ELF-1 (cell line): ENCODE measurements at regions not wholly inside any gene's neighbourhood (a gene's known extent, or its start where the extent isn't known, plus 50 kb on each side); places are given as distances from the start of the nearest gene placed in this dataset.
A peak's percentile ranks its signal among the peaks of the same experiment; 100 is the strongest.
"Not testable (repeated sequence)": the region's sequence is repeated elsewhere in the genome, so short reads cannot be mapped to it uniquely, and the experiment has no call there.

Source experiments
- DNase-seq: peaks from one replicate; pipeline ENCODE4 v3.0.0-alpha.2; 2016; ENCODE audit warnings: low read depth, low spot score

GRCh38 chr15:38743147-38743546, 178.5 kb upstream of the RASGRP1 start:
- DNase-seq = no peak

DNA sequence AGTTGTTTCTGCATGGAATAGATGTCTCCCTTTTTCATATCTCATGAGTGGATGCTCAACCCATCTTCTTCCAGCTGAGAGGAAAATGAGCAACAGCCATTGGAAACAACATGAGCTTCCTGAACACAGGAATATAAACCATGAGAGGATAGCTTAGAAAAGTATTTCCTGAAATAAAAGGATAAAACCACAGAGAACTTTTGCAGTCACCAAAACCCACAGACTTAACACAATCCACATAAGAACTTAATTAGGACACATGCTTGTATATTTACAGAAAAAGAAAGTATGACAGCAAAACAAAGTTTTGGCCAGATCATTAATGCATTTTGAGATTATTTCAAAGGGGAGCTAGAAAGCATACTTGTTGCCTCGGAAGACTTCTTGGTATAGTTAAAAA, 180.5 kb upstream of the RASGRP1 start:
- no peak for DNase-seq

DNA sequence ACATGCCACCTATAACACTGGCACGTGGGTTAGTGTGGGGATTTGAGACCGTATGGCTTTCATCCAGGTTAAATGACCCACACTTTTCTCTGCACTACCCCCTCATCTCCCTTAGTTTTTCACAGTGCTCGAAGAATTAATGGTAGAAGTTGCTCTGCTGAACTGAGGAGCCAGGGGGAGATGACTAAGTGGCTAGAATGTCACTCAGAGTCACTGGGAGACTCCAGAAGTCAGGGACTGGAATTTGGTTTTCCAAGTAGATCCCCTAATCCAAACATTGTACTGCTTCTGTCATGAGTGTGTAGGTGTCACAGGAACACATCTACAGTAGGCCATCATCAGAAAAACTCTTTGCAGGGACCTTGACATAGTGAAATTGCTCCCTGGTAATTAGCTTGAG, 181.0 kb upstream of the RASGRP1 start:
- DNase-seq = no peak

DNA sequence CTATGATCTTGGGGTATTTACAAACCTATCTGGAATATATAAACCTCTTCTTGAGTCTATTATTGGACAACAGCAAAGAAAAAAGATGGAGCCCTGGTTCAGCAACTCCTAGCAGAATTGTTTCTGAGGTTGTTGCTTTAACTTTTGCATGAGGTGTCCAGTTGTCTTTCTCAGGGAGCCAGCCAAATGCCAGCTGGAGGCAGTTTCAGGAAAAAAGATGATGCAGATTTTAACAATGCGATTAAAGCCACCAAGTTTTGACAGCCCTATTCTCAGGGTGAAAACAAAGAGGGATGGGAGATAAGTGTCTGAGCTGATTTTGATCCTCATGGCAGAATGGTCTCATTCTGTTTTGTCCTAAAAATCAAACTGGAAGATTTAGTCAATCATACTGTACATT, 181.6 kb upstream of the RASGRP1 start:
- DNase-seq = no peak

GRCh38 chr15:38748710-38749109, 184.1 kb upstream of the RASGRP1 start:
- no peak for DNase-seq

DNA sequence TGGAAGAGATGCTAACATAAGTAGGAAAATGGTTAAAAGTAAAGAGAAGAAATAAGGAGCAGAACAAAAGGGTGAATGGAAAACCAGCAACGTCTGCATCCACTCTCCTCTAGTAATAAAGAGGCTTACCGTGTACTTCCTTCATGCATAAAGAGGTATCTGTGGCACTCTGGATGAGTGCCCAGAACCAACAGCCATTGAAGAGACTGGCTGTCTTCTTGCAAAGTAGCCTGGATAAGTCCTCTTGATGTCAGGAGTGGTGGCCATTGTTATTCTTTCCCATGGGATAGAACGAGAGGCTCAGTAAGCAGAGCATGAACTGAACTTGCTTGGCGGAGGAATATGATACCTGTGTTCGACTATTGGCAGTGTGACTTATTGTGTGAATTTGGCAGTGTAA, 186.2 kb upstream of the RASGRP1 start:
- DNase-seq = no peak

- no peak for DNase-seq
Measured at GRCh38 chr15:38755718-38756117, 191.1 kb upstream of the RASGRP1 start.

GRCh38 chr15:38756441-38756840, 191.8 kb upstream of the RASGRP1 start:
- no peak for DNase-seq

- no peak for DNase-seq
Measured at GRCh38 chr15:38758043-38758442, 193.4 kb upstream of the RASGRP1 start.

GRCh38 chr15:38761681-38762080, 197.1 kb upstream of the RASGRP1 start:
- no peak for DNase-seq

GRCh38 chr15:38768970-38769369, 204.4 kb upstream of the RASGRP1 start:
- peak; percentile 16 for DNase-seq

DNA sequence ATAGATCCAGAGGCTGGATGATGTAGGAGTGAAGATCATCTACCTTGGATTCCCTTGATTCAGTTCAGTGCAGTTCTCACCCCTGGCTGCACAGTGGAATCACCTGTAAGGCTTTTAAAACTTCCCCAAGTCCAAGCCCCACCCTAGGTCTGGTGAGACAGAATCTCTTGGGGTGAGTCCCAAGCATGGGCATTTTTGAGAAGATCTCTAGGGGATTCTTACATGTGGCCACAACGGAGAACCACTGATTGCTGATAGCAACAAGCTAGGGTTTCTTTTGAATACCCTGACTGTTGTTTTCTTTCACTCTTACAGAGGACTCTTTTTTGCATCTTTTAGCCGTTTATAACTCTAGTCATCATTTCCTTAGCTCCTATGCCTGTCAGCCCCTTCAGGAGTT, 204.9 kb upstream of the RASGRP1 start:
- DNase-seq = no peak

GRCh38 chr15:38774076-38774475, 209.5 kb upstream of the RASGRP1 start:
- DNase-seq = not testable (repeated sequence)

DNA sequence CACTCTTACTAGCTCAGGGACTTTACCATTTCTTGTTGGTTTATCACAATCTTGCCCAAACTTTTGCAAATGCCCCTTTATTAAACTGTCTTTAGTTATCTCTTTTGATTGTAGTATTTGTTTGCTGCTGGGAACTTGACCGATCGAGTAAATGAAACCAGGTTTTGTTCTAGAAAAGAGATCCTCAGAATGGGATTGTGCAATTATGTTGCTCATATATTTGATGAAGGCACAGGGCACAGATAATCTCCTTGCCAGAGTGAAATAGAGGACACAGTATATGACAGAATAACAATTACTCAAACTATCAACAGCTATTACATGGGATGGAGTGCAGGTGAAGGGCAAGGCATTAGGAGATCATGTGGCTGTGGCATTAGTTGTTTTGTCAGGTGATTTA, 216.6 kb upstream of the RASGRP1 start:
- DNase-seq = no peak

GRCh38 chr15:38782156-38782555, 217.5 kb upstream of the RASGRP1 start:
- no peak for DNase-seq

DNA sequence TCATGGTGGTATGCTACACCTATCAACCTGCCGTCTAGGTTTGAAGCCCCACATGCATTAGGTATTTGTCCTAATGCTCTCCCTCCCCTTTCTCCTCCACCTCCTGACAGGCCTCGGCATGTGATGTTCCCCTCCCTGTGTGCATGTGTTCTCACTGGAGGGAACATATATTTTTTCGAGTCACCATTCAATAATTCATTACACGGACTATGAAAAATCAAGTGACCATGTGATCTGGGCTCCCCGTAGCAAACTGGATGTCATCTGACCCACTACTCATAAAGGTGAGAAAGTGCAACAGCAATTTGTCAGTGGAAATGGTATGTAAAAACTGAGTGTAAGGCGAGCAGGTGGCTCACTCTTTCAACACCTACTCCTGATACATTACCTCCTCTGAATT, 224.3 kb upstream of the RASGRP1 start:
- DNase-seq = no peak

GRCh38 chr15:38789566-38789965, 225.0 kb upstream of the RASGRP1 start:
- DNase-seq = no peak

DNA sequence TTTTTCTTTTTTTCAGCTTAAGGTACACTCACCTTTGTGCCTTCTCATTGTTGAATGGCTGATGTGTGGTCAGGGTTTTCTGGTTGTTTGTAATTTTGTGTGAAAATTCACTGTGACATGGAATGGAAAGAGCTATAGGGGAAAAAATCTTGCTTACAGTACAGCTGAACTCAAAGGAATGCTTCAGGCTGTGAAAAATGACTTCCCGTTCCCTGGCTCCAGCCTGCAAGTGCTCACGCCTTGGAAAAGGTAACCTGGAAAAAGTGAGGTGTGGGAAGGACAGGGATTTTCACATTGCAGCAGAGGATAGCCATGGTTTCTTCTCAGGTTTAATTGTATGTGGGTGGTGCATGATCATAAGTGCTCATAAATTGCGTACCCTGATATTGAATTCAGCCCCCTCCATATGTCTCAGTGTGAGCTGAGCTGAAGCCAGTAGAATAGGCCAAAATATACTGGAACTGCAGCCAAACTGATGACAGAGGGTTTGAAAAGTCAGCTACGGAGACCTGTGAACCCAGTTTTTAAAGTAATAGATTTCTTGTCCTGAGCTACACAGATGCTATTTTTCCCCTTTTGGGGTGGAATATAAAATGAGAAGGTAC, 228.7 kb upstream of the RASGRP1 start:
- DNase-seq = no peak

DNA sequence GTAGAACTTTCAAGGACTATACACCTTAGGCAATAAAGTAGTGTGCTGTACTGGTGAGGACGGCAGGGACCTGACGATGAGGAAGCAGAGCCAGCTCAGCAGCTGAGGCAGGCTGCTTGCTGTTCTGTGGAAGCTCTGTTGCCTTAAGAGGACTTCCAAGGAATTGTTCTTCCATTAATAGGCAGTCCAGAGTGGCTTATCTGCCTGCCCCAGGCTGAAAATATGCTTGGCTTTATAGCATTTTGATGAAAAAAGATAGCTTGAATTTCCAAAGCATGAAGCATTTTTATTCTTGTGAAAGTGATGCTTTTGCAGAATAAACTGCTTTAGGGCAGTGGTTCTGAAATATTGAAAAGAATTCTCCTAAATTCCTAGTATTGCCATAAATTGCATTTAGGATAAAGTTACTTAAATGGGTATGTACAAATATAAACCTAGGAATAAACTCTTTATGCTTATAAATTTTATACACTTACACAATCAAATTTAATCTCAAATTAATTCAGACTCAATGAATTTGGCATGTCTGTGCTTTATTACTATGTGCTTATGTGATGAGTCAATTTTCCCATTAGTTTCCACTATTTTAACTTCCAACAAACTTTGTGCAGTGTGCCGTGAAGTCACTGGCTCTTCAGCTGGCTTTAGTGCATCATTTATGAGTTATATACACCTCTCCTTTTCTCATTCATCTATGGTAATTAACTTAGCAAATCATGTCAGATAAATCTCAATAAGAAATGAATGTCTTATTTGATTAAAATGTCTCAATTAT, 231.0 kb upstream of the RASGRP1 start:
- DNase-seq = no peak

DNA sequence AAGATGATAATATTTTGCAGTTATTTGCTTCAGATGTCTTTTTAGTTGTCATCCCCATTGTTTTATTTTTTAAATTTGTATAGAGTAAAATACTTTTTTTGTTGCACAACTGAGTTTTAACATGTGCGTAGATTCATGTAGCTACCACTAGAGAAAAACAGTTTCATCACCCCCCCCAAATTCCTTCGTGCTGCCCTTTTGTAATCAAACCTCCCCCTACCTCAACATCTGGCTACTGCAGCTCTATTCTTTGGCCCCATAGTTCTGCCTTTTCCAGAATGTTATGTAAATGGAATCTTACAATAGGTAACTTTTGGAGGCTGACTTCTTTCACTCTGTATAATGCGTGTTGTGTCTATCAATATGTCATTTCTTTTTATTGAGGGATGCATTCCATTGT, 232.0 kb upstream of the RASGRP1 start:
- DNase-seq = no peak

- DNase-seq = not testable (repeated sequence)
Measured at GRCh38 chr15:38797506-38797905, 232.9 kb upstream of the RASGRP1 start.

DNA sequence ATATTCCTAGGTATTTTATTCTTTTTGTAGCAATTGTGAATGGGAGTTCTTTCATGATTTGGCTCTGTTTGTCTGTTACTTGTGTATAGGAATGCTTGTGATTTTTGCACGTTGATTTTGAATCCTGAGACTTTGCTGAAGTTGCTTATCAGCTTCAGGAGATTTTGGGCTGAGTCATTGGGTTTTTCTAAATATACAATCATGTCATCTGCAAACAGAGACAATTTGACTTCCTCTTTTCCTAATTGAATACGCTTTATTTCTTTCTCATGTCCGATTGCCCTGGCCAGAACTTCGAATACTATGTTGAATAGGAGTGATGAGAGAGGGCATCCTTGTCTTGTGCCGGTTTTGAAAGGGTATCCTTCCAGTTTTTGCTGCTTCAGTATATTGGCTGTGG, 234.6 kb upstream of the RASGRP1 start:
- DNase-seq = not testable (repeated sequence)

DNA sequence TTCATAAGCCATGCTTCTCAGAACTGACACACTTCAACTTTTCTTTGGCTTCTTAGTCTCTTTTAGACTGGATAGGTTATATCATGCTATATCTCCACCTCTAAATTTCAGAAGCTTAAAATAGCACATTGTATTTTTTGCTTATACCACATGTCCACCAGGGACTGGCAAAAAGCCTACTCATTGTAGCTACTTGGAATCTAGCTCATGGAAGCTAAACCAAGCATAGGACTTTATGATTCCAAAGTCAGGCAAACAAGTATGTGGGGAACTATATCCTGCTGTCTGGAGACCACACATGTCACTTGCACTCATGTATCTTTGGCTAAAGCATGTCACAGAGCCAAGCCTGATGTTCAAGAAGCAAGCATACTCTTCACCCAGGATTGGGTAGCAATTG, 245.0 kb upstream of the RASGRP1 start:
- DNase-seq = no peak

DNA sequence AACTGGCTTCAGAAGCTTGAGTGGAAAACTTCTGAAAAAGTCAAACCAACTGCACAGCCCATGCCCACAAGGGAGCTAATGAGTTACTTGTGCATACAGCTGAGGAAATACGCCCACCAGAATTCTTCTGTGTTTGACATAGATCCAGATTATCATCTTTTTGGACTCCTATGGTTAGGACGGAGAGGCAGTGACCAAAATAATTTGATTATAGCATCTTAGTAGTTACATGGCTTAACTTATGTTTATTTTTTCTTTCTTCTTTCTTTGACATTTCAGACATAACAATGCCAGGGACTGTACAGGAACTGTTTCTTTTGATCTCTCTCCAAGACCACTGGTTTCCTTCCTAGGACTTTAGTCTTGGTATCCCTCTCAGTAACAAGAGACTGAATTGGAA, 246.1 kb upstream of the RASGRP1 start:
- DNase-seq = no peak
